NCI-H82 treated with DMSO at 0.1 percent for 48 hours (cell line): ENCODE measurements at regions not wholly inside any gene's neighbourhood (a gene's known extent, or its start where the extent isn't known, plus 50 kb on each side); places are given as distances from the start of the nearest gene placed in this dataset.

Source experiments
- DNase-seq: peaks from one replicate; lab custom pipeline; 2025; ENCODE audit not compliant: unreplicated experiment; lab: John Stamatoyannopoulos, UW

DNA sequence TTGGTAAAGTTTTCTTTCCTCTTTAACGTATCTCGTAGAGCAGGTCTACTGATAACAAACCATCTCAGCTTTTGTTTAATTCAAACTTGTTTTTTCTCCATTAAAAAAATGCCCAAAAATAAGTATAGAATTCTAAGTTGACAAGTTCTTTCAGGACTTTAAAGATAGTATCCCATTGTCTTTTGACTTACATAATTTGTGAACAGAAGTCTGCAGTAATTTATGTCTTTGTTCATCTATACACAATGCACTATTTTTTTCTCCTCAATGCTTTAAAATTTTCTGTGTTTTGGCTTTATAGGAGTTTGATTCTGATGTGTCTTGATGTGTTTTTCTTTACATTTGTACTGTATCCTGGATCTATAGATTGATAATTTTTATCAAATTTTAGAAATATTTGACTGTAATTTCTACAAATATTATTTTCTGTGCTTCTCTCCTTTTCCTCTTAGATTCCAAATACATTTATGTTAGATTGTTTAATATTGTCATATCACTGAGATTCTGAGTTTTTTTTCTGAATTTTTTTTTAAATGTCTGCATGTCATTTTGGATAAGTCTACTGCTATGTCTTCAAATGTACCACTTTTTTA lies 143.3 kb downstream of the FTCDNL1 start:
- no peak for DNase-seq

DNA sequence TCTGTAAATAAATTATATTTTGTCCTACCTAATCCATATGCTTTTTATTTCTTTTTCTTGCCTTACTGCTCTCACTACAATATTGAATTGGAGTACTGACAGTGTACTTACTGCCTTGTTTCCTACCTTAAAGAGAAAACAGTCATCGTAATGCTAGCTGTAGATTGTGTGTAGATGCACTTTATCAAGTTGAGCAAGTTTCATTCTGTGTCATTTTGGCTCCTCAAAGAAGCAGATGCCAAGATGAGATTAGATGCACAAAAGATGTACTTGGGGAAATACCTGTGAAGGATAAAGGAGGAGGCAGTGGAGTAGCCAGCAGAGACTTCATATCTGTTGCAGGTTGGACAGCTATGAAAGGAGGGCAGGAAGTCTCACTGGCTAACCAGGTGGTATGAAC lies 145.5 kb downstream of the FTCDNL1 start:
- no peak for DNase-seq

DNA sequence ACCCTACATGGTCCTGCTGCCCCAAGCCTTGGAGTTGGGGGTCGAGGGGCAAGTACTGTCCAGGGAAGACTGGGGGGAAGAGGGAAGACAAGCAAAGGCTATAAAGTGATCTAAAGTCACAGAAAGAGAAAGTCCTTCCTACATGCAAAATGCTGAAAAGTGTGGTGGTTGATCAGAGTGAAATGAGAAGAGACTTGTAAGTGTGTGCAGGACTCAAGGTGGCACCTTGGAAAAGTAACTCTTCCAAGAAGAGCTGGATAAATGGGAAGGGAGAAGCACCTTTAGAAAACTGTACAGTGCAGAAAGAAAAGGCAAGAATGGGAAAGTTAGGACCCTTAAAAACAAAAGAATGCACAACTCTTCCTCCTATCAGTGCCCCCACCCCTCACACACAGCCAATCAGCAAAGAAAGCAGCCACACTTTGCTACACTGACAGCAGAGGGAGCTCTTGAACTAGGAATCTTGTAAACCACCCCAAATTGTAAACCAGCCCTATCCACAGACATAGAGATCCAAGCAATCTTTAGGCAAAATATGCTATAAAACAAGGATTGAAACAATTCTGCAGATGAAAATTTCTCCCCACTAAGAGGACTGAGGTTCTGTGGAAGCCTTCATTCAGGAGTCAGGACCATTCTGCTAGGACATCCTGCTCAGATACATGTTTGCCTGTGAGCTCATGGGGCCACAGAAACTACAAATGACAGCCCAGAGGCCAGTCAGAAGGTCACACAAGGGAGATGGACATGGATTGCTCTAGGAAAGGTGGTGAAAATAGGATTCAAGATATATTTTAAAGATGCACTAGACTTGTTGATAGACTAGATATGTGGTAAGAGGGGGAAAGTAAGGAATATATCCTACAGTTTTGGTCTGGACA lies 146.4 kb downstream of the FTCDNL1 start:
- DNase-seq = peak; percentile 61

DNA sequence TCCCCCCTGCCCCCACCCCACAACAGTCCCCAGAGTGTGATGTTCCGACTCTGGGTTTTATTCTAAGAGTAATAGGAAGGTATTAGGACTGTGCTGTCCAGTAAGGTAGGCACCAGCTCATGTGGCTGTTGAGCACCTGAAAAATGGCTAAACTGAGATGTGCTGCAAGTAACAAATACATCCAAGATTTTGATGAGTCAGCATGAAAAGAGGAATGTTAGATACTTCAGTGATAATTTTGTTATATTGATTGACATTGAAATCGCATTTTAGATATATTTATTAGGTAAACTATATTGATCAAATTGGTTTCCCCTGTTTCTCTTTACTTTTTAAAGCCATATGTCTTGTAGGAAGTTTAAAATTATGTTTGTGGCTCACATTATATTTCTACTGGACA lies 147.8 kb downstream of the FTCDNL1 start:
- no peak for DNase-seq

DNA sequence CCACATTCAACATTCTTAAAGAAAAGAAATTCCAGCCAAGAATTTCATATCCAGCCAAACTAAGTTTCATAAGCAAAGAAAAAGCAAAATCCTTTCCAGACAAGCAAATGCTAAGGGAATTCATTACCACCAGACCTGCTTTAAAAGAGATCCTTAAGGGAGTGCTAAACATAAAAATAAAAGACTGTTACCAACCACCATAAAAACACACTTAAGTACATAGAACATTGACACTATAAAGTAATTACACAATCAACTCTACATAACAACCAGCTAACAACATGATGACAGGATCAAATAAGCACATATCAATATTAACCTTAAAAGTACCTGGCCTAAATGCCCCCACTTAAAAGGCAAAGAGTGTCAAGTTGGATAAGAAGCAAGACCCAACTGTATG lies 153.5 kb downstream of the FTCDNL1 start:
- DNase-seq = no peak

DNA sequence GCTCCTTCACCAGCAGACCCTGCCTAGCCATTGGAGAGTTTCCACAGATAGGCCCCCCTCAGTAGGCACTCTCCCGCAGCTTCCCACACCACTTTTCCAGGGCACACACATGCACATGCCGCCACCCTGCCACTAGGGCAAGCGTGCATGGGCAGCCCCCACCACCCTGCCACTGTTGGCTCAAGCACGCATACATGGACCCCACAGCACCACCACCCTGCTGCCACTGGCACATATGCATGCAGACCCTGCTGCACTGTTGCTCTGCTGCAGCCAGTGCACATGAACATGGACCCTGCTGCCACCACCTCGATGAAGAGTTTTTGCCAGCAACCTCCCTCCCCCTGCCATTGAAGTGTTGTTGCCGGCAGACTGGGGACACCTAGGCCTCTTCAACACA lies 154.9 kb downstream of the FTCDNL1 start:
- no peak for DNase-seq

DNA sequence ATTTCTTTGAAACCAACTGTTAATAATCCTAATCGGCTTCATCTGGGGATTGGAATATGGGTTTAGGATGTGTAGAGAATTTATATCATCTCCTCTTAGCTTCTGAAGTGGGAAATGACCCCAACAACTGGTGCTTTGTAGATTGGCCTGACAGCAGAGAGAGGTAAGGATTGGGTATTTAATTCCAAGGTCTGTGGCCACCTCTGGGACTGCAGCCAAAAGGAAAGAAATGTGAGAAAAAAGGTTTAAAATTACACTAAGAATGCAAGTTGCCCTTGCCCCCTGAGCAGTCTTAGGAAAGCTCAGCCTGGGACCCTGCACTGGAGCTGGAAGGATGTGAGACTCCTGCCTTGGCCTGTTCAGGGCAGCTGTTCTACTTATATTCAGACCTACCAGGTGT lies 157.1 kb downstream of the FTCDNL1 start:
- DNase-seq = no peak

DNA sequence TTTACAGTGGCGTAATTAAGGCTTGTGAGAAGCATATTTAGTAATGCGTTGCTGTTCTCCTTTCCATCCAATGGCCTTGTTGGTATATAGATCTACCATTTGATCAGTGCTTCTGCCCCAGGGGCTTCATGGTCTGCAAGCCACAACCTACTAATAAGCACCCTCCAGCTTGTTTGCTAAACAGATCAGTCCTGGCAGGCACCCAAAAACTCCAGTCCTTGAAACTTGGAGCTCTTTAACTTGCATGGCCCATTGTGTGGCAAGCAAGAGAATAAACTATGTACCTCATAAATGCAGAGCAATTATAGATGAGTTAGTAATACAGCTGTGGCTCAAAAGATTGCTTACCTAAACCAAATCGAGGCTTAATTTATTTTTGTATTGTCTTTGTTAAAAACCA lies 158.5 kb downstream of the FTCDNL1 start:
- peak; percentile 44 for DNase-seq

DNA sequence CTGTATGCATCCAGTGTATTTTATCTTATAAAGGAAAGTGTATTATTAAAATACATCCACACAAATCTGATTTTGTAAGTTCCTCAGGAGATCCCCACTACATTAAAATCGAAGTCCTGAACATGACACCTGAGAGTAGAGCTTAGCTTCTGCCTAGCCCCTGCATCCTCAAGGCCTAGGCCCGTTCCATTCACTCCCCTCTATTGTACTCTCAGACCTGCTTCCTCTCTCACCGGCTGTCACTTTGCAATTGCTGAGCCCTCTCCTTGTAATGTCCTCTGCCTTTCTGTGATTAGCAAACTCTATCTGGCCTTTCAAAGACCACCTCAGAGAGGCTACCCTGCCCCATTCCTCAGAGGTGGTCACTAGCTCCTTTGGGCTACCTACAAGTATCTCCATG lies 160.8 kb downstream of the FTCDNL1 start:
- DNase-seq = no peak

DNA sequence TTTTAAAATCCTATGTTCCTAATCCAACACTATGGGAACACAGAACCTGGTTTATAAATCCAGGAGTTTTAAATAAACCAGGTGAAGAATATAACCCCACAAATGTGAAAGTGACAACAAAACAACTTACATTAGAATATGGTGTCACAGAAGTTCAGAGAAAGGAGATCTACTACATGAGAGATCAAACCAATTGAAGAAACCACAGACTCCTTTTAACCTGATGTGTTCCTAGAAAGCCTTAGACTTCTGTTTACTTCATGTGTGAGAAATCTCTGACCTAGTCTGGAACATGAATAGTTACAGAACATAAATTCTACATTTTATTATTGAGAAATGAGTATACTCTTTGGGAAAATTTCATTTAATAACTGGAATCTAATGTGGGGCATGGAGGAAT lies 165.3 kb downstream of the FTCDNL1 start:
- DNase-seq = no peak

DNA sequence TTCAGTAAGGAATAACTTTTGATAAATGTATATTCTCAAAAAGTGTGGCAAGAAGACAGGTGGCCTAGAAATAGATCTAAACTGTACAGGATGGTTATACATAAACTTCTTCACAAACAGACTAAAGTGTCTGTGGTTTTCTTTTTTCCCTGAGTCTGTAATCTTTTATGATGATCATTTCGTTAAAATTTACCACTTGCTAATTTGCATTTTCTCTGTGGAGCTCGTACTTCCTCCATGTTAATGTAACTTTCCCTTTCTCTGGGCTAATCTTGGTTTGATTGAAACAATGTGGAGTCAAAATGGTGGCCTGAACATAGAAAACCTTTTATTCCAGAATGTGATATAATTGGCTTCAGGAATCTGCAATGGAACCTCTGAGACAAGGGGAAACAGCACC lies 166.2 kb downstream of the FTCDNL1 start:
- no peak for DNase-seq

DNA sequence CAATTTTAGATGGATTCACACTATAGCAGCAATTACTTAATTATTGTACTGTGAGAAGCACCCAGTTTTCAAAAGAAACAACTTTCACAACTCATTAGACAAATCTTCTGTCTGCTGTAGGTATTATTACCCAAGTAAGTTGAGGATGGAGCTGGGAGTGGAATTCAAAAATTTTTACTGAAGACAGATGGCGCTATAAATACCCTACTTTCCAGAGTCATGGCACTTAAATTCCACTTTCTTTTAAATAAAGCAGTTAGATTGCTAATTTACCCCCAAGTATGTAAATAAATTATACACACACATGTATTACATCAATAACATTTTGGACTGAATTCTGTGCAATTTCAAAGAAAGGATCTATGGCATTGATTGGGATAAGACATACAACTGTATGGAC lies 166.8 kb downstream of the FTCDNL1 start:
- no peak for DNase-seq

DNA sequence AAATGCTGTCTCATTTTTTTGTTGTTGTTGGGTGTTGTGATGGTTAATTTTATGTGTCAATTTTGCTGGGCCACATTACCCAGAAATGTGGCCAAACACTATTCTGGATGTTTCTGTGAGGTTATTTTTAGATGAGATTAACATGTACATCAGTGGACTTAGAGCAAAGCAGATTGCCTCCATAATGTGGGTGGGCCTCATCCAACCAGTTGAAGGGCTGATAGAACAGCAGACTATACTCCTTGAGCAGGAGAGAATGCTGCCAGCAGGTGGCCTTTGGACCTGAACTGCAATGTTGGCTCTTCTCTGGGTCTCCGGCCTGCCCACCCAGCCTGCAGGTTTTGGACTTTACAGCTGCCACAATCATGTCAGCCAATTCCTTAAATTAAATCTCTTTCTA lies 169.0 kb downstream of the FTCDNL1 start:
- no peak for DNase-seq

DNA sequence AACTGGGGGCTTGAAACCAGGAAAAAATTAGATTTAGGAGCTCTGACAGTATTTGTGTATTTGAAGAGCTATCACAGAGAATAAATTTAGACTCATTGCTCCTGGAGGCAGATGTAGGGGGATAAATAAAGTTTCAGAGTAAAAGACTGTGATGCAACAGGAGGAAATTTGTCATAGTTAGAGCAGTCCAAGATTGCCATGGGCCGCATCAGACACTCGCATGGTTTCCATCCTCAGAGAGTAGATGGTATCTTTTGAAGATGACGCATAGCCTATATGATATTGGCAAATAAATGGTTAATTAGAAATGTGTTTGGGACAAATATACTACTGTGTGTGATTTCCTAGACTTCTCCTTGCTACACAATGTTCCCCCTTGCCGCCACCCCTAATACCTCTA lies 170.5 kb downstream of the FTCDNL1 start:
- no peak for DNase-seq

DNA sequence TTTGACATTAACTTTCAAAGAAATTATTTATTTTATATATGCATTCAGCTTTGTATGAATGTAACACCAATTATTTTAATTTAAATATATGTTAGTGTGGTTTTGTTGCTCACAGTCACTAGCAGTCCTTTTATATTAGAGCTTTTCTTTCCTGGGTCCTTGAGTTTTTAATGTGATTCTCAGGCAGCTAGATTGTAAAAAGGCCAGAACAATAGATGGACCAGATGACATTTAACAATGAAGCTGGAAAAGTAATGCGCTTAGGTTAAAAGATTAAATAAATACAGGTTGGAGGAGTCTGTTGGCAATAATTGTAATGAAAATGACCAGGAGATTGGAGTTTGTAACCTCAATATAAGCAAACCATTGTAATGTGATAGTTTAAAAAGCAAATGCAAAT lies 171.1 kb downstream of the FTCDNL1 start:
- no peak for DNase-seq

DNA sequence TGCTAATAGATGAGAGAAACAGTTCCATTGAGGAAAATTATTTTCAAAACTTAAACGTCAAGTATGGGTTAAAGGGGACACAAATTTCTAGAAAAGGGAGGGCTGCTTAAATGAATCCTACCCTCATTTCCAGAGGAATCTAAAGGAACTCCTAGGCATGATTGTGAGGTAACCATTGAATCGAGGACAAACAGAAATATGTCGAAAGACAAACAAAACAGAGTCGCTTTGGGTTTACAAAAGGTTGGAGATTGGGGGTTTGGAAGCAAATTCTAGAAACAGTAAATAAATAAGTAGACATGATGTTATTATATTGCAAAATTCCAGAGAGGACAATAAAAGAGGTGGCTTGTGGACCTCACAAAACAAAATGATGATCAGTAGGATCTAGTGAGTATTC lies 173.1 kb downstream of the FTCDNL1 start:
- DNase-seq = no peak

DNA sequence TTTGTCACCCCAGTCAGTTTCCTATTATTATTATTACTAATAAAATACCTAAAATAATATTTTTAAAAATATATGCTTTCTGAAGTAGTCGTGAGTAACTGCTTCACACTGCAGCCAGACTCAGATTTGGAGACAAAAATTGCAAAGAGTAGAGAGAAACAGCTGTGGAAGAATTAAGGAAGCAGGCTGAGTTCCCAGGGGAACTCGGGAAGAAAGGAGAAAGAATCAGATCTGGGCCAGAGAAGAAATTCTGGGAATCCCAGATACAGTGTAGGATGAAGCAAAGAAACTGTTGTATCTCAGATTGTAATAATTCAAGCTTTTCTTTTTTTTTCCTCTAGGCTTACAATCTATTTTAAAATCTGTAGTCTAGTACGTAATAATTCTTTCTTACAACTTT lies 182.3 kb downstream of the FTCDNL1 start:
- no peak for DNase-seq

DNA sequence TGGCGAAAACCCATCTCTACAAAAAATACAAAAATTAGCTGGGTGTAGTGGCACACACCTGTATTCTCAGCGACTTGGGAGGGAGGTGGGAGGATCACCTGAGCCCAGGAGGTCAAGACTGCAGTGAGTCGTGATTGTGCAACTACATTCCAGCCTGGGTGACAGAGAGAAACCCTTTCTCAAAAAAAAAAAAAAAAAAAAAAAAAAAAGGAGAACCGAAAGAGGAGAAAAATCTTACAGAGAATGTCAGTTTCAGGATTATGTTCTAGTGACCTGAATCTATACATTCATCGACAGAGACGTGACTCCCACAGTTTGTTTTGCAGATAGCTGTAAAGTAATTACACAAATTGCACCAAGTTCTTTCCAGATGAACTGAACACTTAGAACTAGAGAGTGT lies 187.8 kb downstream of the FTCDNL1 start:
- no peak for DNase-seq

DNA sequence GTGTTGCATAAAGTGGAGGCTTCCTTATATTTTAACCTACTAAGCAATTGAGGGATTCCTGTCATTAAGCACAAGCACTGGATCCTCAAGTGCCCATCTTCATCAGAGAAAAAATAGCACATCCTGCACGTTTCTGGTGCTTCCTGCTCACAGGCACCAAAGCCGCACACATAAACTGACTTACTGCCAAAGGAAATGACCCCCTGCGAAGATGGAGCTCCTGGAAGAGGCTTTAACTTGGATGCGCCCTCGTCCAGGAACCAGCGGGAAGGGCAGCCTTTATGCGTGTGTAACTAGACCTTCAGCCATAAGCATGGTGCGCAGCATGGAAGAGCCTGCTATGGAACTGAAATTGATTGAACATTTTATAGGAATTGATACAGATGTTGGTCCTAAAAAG lies 188.7 kb downstream of the FTCDNL1 start:
- DNase-seq = no peak

DNA sequence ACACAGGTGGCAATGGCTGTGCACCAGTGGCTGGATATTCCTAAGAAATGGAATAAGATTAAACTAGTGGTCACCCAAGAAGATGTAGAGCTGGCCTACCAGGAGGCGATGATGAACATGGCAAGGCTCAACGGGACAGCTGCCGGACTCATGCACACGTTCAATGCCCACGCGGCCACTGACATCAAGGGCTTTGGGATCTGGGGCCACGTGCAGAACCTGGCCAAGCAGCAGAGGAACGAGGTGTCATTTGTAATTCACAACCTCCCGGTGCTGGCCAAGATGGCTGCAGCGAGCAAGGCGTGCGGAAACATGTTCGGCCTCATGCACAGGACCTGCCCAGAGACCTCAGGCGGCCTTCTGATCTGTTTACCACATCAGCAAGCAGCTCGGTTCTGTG lies 190.8 kb downstream of the FTCDNL1 start:
- DNase-seq = no peak

DNA sequence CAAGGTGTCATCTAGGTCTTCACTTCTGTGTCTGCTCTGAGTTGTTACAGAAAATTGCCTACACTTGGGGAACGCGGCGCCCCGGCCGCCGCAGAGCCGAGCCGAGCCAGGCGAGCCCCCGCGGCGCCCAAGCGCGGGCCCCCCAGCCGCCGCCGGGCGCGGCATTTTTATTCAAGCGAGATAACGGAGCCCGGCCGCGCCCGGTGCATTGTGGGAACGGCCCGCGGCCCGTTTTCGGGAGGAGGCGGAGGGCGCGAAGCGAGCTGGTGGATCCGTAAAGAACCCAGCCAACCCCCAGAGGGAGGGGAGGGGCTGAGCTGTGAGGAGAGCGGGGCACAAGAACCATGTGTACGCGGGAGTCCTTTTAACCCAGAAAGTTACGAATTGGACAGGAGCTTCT lies 191.8 kb downstream of the FTCDNL1 start:
- DNase-seq = no peak

DNA sequence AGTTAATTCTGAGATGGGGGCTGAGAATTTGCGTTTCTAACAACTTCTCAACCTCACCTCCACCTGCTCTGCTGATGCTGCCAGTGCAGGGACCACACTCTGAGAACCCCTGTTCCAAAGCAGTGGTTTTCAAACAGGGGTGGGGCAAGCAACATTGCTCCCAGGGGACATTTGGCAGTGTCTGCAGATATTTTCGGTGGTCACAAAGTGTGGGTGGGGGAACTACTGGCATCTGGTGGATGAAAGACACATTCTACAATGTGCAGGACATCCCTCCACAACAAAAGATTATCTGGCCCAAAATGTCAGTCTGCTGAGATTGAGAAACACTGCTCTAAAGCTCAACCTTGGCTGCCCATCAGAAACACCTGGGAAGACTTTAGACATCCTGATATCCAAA lies 188.7 kb upstream of the SATB2 start:
- no peak for DNase-seq

DNA sequence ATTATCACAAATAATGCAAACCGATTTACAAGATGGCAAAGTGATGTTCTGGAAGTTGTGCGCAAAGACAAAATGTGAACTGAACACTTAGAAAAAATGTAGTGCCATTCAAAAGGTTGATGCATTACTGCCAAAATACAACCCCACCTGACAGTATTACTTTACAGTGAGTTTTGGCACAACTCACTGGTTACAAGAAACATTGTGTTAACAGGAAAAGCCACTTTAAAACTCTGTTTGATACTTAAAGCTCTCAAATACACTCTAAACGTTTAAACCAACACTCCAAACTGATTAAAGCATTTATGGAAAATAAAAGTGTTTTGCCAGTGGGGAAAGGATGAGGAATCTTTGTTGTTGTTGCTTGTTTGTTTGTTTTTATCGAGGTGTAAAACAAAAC lies 173.4 kb upstream of the SATB2 start:
- no peak for DNase-seq
